ENCODE measurements at regions not wholly inside any gene's neighbourhood (a gene's known extent, or its start where the extent isn't known, plus 50 kb on each side); places are given as distances from the start of the nearest gene placed in this dataset.

- TF ChIP-seq TEAD4 (IDR thresholded peaks at IDR 0.05) (no peak), MAX (IDR thresholded peaks at IDR 0.05) (no peak), YY1 (IDR thresholded peaks at IDR 0.05; ENCODE audit: low read depth) (no peak)
Measured at GRCh38 chr3:110210086-110210660, 861.4 kb upstream of the NECTIN3 start.

GRCh38 chr3:110226645-110227044 lies 845.0 kb upstream of the NECTIN3 start:
- no peak for TF ChIP-seq USF1 (IDR thresholded peaks at IDR 0.05)
- no peak for TF ChIP-seq CEBPB (IDR thresholded peaks at IDR 0.05)
- TF ChIP-seq CREB1 (IDR thresholded peaks at IDR 0.05; ENCODE audit: low read depth): no peak
- TF ChIP-seq EGR1 (IDR thresholded peaks at IDR 0.05): no peak
- TF ChIP-seq NFIC (IDR thresholded peaks at IDR 0.05): no peak
- TF ChIP-seq TCF12 (IDR thresholded peaks at IDR 0.05; ENCODE audit: low read depth): no peak
- no peak for TF ChIP-seq ZBTB7A (IDR thresholded peaks at IDR 0.05; ENCODE audit: low read depth)
- no peak for TF ChIP-seq FOXM1 (IDR thresholded peaks at IDR 0.05; ENCODE audit: borderline replicate concordance, low read depth)

GRCh38 chr3:110227991-110228390 lies 843.6 kb upstream of the NECTIN3 start:
- TF ChIP-seq RAD21 (IDR thresholded peaks at IDR 0.05; ENCODE audit: low read depth) (no peak), TEAD4 (IDR thresholded peaks at IDR 0.05) (no peak), YY1 (IDR thresholded peaks at IDR 0.05; ENCODE audit: low read depth) (no peak), FOXM1 (IDR thresholded peaks at IDR 0.05; ENCODE audit: borderline replicate concordance, low read depth) (no peak), NFIC (IDR thresholded peaks at IDR 0.05) (no peak), USF1 (IDR thresholded peaks at IDR 0.05) (no peak), CEBPB (IDR thresholded peaks at IDR 0.05) (no peak), REST (IDR thresholded peaks at IDR 0.05; ENCODE audit: low read depth) (no peak), CREB1 (IDR thresholded peaks at IDR 0.05; ENCODE audit: low read depth) (no peak), EP300 (IDR thresholded peaks at IDR 0.05; ENCODE audit: borderline replicate concordance) (no peak), ZBTB7A (IDR thresholded peaks at IDR 0.05; ENCODE audit: low read depth) (no peak), MAX (IDR thresholded peaks at IDR 0.05) (no peak), EGR1 (IDR thresholded peaks at IDR 0.05) (no peak), TCF12 (IDR thresholded peaks at IDR 0.05; ENCODE audit: low read depth) (no peak), TAF1 (IDR thresholded peaks at IDR 0.05; ENCODE audit: low read depth) (no peak)

GRCh38 chr3:110234831-110235230 lies 836.8 kb upstream of the NECTIN3 start:
- TF ChIP-seq EGR1 (IDR thresholded peaks at IDR 0.05) (no peak), TCF12 (IDR thresholded peaks at IDR 0.05; ENCODE audit: low read depth) (no peak), YY1 (IDR thresholded peaks at IDR 0.05; ENCODE audit: low read depth) (no peak), FOXM1 (IDR thresholded peaks at IDR 0.05; ENCODE audit: borderline replicate concordance, low read depth) (no peak), RAD21 (IDR thresholded peaks at IDR 0.05; ENCODE audit: low read depth) (no peak), NFIC (IDR thresholded peaks at IDR 0.05) (no peak), ZBTB7A (IDR thresholded peaks at IDR 0.05; ENCODE audit: low read depth) (no peak), REST (IDR thresholded peaks at IDR 0.05; ENCODE audit: low read depth) (no peak), EP300 (IDR thresholded peaks at IDR 0.05; ENCODE audit: borderline replicate concordance) (no peak), CEBPB (IDR thresholded peaks at IDR 0.05) (no peak), TAF1 (IDR thresholded peaks at IDR 0.05; ENCODE audit: low read depth) (no peak), TEAD4 (IDR thresholded peaks at IDR 0.05) (no peak), USF1 (IDR thresholded peaks at IDR 0.05) (no peak), MAX (IDR thresholded peaks at IDR 0.05) (no peak), CREB1 (IDR thresholded peaks at IDR 0.05; ENCODE audit: low read depth) (no peak)

GRCh38 chr3:110236976-110237610 lies 834.5 kb upstream of the NECTIN3 start:
- no peak for TF ChIP-seq RAD21 (IDR thresholded peaks at IDR 0.05; ENCODE audit: low read depth)
- TF ChIP-seq EGR1 (IDR thresholded peaks at IDR 0.05): no peak
- no peak for TF ChIP-seq EP300 (IDR thresholded peaks at IDR 0.05; ENCODE audit: borderline replicate concordance)
- no peak for TF ChIP-seq CREB1 (IDR thresholded peaks at IDR 0.05; ENCODE audit: low read depth)

All from Ishikawa (cell line).